AG09309 (cell line): ENCODE measurements at regions not wholly inside any gene's neighbourhood (a gene's known extent, or its start where the extent isn't known, plus 50 kb on each side); places are given as distances from the start of the nearest gene placed in this dataset.

Experiments
- DNase-seq: peaks from one replicate; pipeline ENCODE4 v3.0.0-alpha.2; 2010; ENCODE audit warnings: low read depth
- H3K4me3 ChIP-seq: 2 replicates; pipeline ENCODE4 v1.5.1; 2011; ENCODE audit warnings: mild to moderate bottlenecking, low read depth, low read length, moderate library complexity; ENCODE audit not compliant: control insufficient read depth
- CTCF ChIP-seq: IDR thresholded peaks from 2 replicates; pipeline ENCODE4 v1.5.1; 2011; ENCODE audit warnings: mild to moderate bottlenecking, low read depth, low read length, inconsistent platforms; ENCODE audit not compliant: insufficient read depth, control insufficient read depth; ENCODE audit errors: missing control alignments

GRCh38 chr9:82356871-82357270, 368.3 kb downstream of the SPATA31D1 start:
- no peak for TF ChIP-seq CTCF
- DNase-seq = no peak
- H3K4me3 ChIP-seq = no peak overlapping the region

- DNase-seq = no peak
- TF ChIP-seq CTCF = no peak
- no peak overlapping the region for H3K4me3 ChIP-seq
Observed at GRCh38 chr9:82363198-82363597, 374.6 kb downstream of the SPATA31D1 start.

GRCh38 chr9:82363682-82364081, 375.1 kb downstream of the SPATA31D1 start:
- DNase-seq = no peak
- H3K4me3 ChIP-seq = no peak overlapping the region
- TF ChIP-seq CTCF = no peak

- no peak for DNase-seq
- TF ChIP-seq CTCF = no peak
Observed at GRCh38 chr9:82367016-82367415, 378.4 kb downstream of the SPATA31D1 start.

GRCh38 chr9:82367929-82368328, 379.4 kb downstream of the SPATA31D1 start:
- H3K4me3 ChIP-seq = no peak overlapping the region

More at GRCh38 chr9:82367016-82367415, 378.4 kb downstream of the SPATA31D1 start:
- H3K4me3 ChIP-seq = no peak overlapping the region

GRCh38 chr9:82369251-82369945, 380.8 kb downstream of the SPATA31D1 start:
- TF ChIP-seq CTCF = no peak
- DNase-seq = no peak
- H3K4me3 ChIP-seq = no peak overlapping the region

More at GRCh38 chr9:82367929-82368328, 379.4 kb downstream of the SPATA31D1 start:
- TF ChIP-seq CTCF = no peak
- no peak for DNase-seq

- TF ChIP-seq CTCF = no peak
- H3K4me3 ChIP-seq = no peak overlapping the region
- no peak for DNase-seq
Observed at GRCh38 chr9:82375041-82375440, 386.5 kb downstream of the SPATA31D1 start.
